Adipose tissue (tissue), 3 donors: ENCODE measurements at regions not wholly inside any gene's neighbourhood (a gene's known extent, or its start where the extent isn't known, plus 50 kb on each side); places are given as distances from the start of the nearest gene placed in this dataset.

Source experiments
- H3K27ac ChIP-seq: one replicate; pipeline ENCODE4 v1.5.1; 2013; ENCODE audit warnings: low read depth, low read length
- WGBS, 3 donors: extraction: QIAGEN DNeasy Blood & Tissue Kit; methylation state at CpG; one replicate each; pipeline ENCODE4 v1.1.7; 2013; 5-methylcytosine and 5-hydroxymethylcytosine counted together
- donor health status: healthy with polysubstance abuse.
- donor health status: Bipolar disorder and iron deficiency.
- donor health status: healthy.

GRCh38 chr1:30274976-30275621 is 448.3 kb downstream of the MATN1 start:
- WGBS, 3 donors: 61 to 85% (median 71%) methylated on average over 3 of the region's 3 CpGs
- no peak overlapping the region for H3K27ac ChIP-seq

GRCh38 chr1:30274173-30274970 is 449.0 kb downstream of the MATN1 start:
- 59 to 67% (median 60%) methylated on average over 3 of the region's 3 CpGs for WGBS, 3 donors

GRCh38 chr1:30273456-30273855 is 449.9 kb downstream of the MATN1 start:
- 86 to 95% (median 92%) methylated on average over 5 of the region's 5 CpGs for WGBS, 3 donors
- H3K27ac ChIP-seq: no peak overlapping the region

More at GRCh38 chr1:30274173-30274970, 449.0 kb downstream of the MATN1 start:
- no peak overlapping the region for H3K27ac ChIP-seq

- no peak overlapping the region for H3K27ac ChIP-seq
- 78 to 83% (median 80%) methylated on average over 1 of the region's 1 CpG for WGBS, 3 donors
These were observed 450.4 kb downstream of the MATN1 start for GRCh38 chr1:30273021-30273325.

- no peak overlapping the region for H3K27ac ChIP-seq
- 56 to 64% (median 59%) methylated on average over 6 of the region's 6 CpGs for WGBS, 3 donors
These were observed 450.9 kb downstream of the MATN1 start for GRCh38 chr1:30272277-30273020.

GRCh38 chr1:30271401-30272276 is 451.7 kb downstream of the MATN1 start:
- H3K27ac ChIP-seq: no peak overlapping the region
- 44 to 74% (median 66%) methylated on average over 10 of the region's 10 CpGs for WGBS, 3 donors

- H3K27ac ChIP-seq: no peak overlapping the region
- WGBS, 3 donors: 75 to 87% (median 83%) methylated on average over 1 of the region's 1 CpG
These were observed 452.9 kb downstream of the MATN1 start for GRCh38 chr1:30270461-30270860.

GRCh38 chr1:30268923-30269666 is 454.3 kb downstream of the MATN1 start:
- WGBS, 3 donors: 50 to 72% (median 70%) methylated on average over 4 of the region's 4 CpGs
- H3K27ac ChIP-seq: no peak overlapping the region

GRCh38 chr1:30267856-30268255 is 455.5 kb downstream of the MATN1 start:
- no peak overlapping the region for H3K27ac ChIP-seq
- 60 to 83% (median 82%) methylated on average over 6 of the region's 6 CpGs for WGBS, 3 donors

GRCh38 chr1:30267046-30267445 is 456.3 kb downstream of the MATN1 start:
- H3K27ac ChIP-seq: no peak overlapping the region
- 63 to 83% (median 76%) methylated on average over 3 to 4 of the region's 4 CpGs for WGBS, 3 donors

GRCh38 chr1:30265127-30266070 is 458.0 kb downstream of the MATN1 start:
- no peak overlapping the region for H3K27ac ChIP-seq
- 84 to 85% (median 85%) methylated on average over 15 of the region's 15 CpGs for WGBS, 3 donors

GRCh38 chr1:30264672-30265025 is 458.7 kb downstream of the MATN1 start:
- no peak overlapping the region for H3K27ac ChIP-seq
- WGBS, 3 donors: 67 to 87% (median 82%) methylated on average over 4 of the region's 4 CpGs

- 77 to 79% (median 78%) methylated on average over 9 of the region's 9 CpGs for WGBS, 3 donors
- H3K27ac ChIP-seq: no peak overlapping the region
These were observed 459.3 kb downstream of the MATN1 start for GRCh38 chr1:30263888-30264671.

- WGBS, 3 donors: 76 to 98% (median 95%) methylated on average over 4 of the region's 4 CpGs
These were observed 460.0 kb downstream of the MATN1 start for GRCh38 chr1:30263405-30263804.

GRCh38 chr1:30262158-30262557 is 461.2 kb downstream of the MATN1 start:
- WGBS, 3 donors: 63 to 84% (median 82%) methylated on average over 5 of the region's 5 CpGs
- H3K27ac ChIP-seq: no peak overlapping the region

More at GRCh38 chr1:30263405-30263804, 460.0 kb downstream of the MATN1 start:
- no peak overlapping the region for H3K27ac ChIP-seq

- WGBS, 3 donors: 61 to 70% (median 68%) methylated on average over 3 of the region's 3 CpGs
- H3K27ac ChIP-seq: no peak overlapping the region
These were observed 463.1 kb downstream of the MATN1 start for GRCh38 chr1:30260318-30260717.
